Prostate gland (tissue), 2 donors: ENCODE measurements at regions not wholly inside any gene's neighbourhood (a gene's known extent, or its start where the extent isn't known, plus 50 kb on each side); places are given as distances from the start of the nearest gene placed in this dataset.

Experiments
- POLR2A ChIP-seq: fragments of 450-650 bp; IDR thresholded peaks from one replicate; pipeline ENCODE4 v1.6.1; 2016; ENCODE audit warnings: antibody characterized with exemption, mild to moderate bottlenecking
- TF ChIP-seq, protein P1 (sequence below), 4 experiments: fragments of 200-600 bp in 2 of 4; fragments of 450-650 bp in 2 of 4; sonication (generic) in 2 of 4; IDR thresholded peaks; 1 replicate in 3 of 4; 2 replicates in 1 of 4; pipeline ENCODE4 v1.5.1; 2016 to 2019; ENCODE audit warnings: antibody characterized with exemption in 4 of 4, mild to moderate bottlenecking in 2 of 4, moderate library complexity in 2 of 4

DNA sequence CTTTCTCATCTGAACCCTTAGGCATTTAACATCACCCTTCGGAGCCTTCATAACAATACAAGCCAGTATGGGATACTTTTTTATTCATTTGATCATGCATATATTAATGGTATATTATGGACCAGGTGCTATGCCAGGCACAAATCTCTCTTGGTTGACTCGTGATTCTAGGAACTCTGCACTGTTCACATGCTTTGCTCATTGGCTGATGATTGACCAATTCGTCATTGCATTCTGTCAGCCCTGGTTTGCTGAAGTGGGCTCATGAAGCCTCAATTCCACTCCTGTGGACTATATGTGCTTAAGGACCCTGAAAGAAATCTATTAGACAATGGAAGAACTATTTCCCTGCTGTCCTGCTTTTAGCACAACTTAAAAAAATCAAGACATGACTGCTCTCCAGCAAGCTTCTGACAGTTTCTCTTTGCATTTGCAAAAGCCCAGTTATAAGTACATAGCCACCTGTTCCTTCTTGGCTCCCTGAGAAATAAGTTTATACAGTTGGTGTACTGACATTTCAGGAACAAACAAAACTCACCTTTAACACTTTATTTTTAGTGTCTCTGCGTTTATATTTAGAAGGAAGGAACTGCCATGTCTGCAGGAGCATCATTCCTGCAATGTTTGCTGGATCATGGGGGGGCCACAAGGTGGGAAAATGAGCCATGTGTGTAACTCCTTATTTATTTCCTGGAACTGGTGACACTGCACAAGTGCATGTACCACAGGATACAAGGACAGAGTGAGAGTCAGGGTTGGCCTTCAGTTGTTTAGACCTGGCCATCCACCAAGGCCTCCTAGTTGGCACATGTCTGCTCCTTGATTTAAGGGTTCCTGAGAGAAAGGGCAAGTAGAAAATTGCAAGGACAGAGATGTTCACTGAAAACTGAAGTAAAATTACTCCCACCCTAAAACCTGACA is 146.0 kb upstream of the NAMPT start:
- TF ChIP-seq, protein P1, sequence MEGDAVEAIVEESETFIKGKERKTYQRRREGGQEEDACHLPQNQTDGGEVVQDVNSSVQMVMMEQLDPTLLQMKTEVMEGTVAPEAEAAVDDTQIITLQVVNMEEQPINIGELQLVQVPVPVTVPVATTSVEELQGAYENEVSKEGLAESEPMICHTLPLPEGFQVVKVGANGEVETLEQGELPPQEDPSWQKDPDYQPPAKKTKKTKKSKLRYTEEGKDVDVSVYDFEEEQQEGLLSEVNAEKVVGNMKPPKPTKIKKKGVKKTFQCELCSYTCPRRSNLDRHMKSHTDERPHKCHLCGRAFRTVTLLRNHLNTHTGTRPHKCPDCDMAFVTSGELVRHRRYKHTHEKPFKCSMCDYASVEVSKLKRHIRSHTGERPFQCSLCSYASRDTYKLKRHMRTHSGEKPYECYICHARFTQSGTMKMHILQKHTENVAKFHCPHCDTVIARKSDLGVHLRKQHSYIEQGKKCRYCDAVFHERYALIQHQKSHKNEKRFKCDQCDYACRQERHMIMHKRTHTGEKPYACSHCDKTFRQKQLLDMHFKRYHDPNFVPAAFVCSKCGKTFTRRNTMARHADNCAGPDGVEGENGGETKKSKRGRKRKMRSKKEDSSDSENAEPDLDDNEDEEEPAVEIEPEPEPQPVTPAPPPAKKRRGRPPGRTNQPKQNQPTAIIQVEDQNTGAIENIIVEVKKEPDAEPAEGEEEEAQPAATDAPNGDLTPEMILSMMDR (IDR thresholded peaks at IDR 0.05): no peak
- no peak for TF ChIP-seq POLR2A
